Activated CD4-positive, alpha-beta T cell treated with anti-CD3 and anti-CD28 coated beads for 36 hours (primary cell): ENCODE measurements at regions not wholly inside any gene's neighbourhood (a gene's known extent, or its start where the extent isn't known, plus 50 kb on each side); places are given as distances from the start of the nearest gene placed in this dataset.
A peak's percentile ranks its signal among the peaks of the same experiment; 100 is the strongest.

Source experiments
- ATAC-seq: fragments of 200-7000 bp; cut with Tn5 transposase; one replicate; pipeline ENCODE4 v1.10.0; 2021; ENCODE audit warnings: mild to moderate bottlenecking, moderate library complexity
- CTCF ChIA-PET: fragments of 350-600 bp; sonication (Branson Sonifier 250); formaldehyde crosslinking; loops from one replicate; lab custom pipeline; 2021; ENCODE audit warnings: antibody characterized with exemption; lab: Charles Lee
- POLR2A ChIA-PET: fragments of 350-600 bp; sonication (Branson Sonifier 250); formaldehyde crosslinking; loops from one replicate; lab custom pipeline; 2021; ENCODE audit warnings: antibody characterized with exemption, inconsistent platforms; lab: Charles Lee
- DNase-seq: peaks from one replicate; pipeline ENCODE4 v3.0.0-alpha.2; 2020
- H3K27ac Mint-ChIP-seq: one replicate; pipeline ENCODE4 v1.8.0; 2021; ENCODE audit warnings: mixed read lengths
- H3K27me3 Mint-ChIP-seq: one replicate; pipeline ENCODE4 v1.8.0; 2021; ENCODE audit warnings: mixed read lengths
- H3K36me3 Mint-ChIP-seq: one replicate; pipeline ENCODE4 v1.8.0; 2021; ENCODE audit warnings: low read depth, mixed read lengths
- H3K4me1 Mint-ChIP-seq: one replicate; pipeline ENCODE4 v1.8.0; 2021; ENCODE audit warnings: mixed read lengths
- H3K4me3 Mint-ChIP-seq: one replicate; pipeline ENCODE4 v1.8.0; 2021; ENCODE audit warnings: mild to moderate bottlenecking, moderate library complexity, mixed read lengths
- H3K9me3 Mint-ChIP-seq: one replicate; pipeline ENCODE4 v1.8.0; 2021; ENCODE audit warnings: low read depth, mixed read lengths
- intact Hi-C, 2 experiments: fragments of 100-400 bp; cut with DNase I in 1 of 2; cut with micrococcal nuclease in 1 of 2; formaldehyde crosslinking; loops; one replicate each; pipeline versions ENCODE4 v1.14.2 to v1.15.1; 2022 to 2024; cut with DNase I, micrococcal nuclease

DNA sequence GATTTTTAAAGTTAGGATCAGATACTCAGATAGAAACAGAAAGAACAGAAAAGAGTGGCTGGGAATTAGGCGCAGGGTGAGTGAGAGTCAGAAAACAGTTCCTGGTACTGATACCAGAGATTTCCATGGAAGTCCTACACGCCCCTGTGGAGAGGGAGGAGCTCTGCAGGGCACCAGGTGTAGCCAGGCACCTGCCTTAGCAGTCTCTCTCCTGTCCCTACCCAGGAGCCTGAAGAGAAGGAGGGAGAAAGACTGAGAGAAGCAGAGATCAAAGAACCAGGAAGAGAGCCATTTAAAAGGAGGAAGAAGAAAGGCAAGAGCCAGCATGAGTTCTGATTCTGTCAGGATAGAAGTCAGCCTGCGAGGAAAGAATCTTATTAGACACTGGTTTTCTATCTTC is 65.0 kb downstream of the CBLN1 start:
- ChIA-PET CTCF (no interaction called here), POLR2A (no interaction called here)
- H3K27ac Mint-ChIP-seq = no peak overlapping the region
- intact Hi-C loops = no loop called here
- H3K36me3 Mint-ChIP-seq = no peaks in the 10 kb centered on the region
- ATAC-seq (no peak), DNase-seq (no peak)
- H3K9me3 Mint-ChIP-seq = peaks cover 4% of the 10 kb centered on the region
- peaks cover 3% of the 10 kb centered on the region for H3K27me3 Mint-ChIP-seq
- no peak overlapping the region for H3K4me3 Mint-ChIP-seq
- no peaks in the 10 kb centered on the region for H3K4me1 Mint-ChIP-seq

- Mint-ChIP-seq H3K4me3 (no peak overlapping the region), H3K9me3 (peaks cover 4% of the 10 kb centered on the region), H3K4me1 (no peaks in the 10 kb centered on the region), H3K36me3 (no peaks in the 10 kb centered on the region), H3K27me3 (peaks cover 3% of the 10 kb centered on the region), H3K27ac (no peak overlapping the region)
- intact Hi-C loops = no loop called here
- DNase-seq = no peak
- ATAC-seq = no peak
- ChIA-PET POLR2A (no interaction called here), CTCF (no interaction called here)
These were observed 68.0 kb downstream of the CBLN1 start for GRCh38 chr16:49213594-49213993.

- no peak for ATAC-seq
- no peak for DNase-seq
- no peak overlapping the region for H3K27ac Mint-ChIP-seq
- H3K9me3 Mint-ChIP-seq = no peaks in the 10 kb centered on the region
- H3K27me3 Mint-ChIP-seq = peaks cover 4% of the 10 kb centered on the region
- intact Hi-C loops = no loop called here
- POLR2A ChIA-PET = no interaction called here
- H3K4me1 Mint-ChIP-seq = no peaks in the 10 kb centered on the region
- no peak overlapping the region for H3K4me3 Mint-ChIP-seq
- no peaks in the 10 kb centered on the region for H3K36me3 Mint-ChIP-seq
- CTCF ChIA-PET = no interaction called here
These were observed 77.4 kb downstream of the CBLN1 start for GRCh38 chr16:49204191-49204590.

- Mint-ChIP-seq H3K36me3 (no peaks in the 10 kb centered on the region), H3K27ac (no peak overlapping the region)
- POLR2A ChIA-PET = no interaction called here
These were observed 78.3 kb downstream of the CBLN1 start for GRCh38 chr16:49203361-49203760.

GRCh38 chr16:49201118-49201517 is 80.5 kb downstream of the CBLN1 start:
- Mint-ChIP-seq H3K4me1 (no peaks in the 10 kb centered on the region), H3K27ac (no peak overlapping the region), H3K4me3 (no peak overlapping the region), H3K27me3 (peaks cover 4% of the 10 kb centered on the region), H3K36me3 (no peaks in the 10 kb centered on the region), H3K9me3 (no peaks in the 10 kb centered on the region)
- DNase-seq (no peak), ATAC-seq (no peak)
- POLR2A ChIA-PET = no interaction called here
- intact Hi-C loops = no loop called here
- CTCF ChIA-PET = no interaction called here

More at GRCh38 chr16:49203361-49203760, 78.3 kb downstream of the CBLN1 start:
- Mint-ChIP-seq H3K4me3 (no peak overlapping the region), H3K4me1 (no peaks in the 10 kb centered on the region), H3K27me3 (peaks cover 4% of the 10 kb centered on the region), H3K9me3 (no peaks in the 10 kb centered on the region)
- intact Hi-C loops = no loop called here
- no peak for DNase-seq
- no peak for ATAC-seq
- CTCF ChIA-PET = no interaction called here

DNA sequence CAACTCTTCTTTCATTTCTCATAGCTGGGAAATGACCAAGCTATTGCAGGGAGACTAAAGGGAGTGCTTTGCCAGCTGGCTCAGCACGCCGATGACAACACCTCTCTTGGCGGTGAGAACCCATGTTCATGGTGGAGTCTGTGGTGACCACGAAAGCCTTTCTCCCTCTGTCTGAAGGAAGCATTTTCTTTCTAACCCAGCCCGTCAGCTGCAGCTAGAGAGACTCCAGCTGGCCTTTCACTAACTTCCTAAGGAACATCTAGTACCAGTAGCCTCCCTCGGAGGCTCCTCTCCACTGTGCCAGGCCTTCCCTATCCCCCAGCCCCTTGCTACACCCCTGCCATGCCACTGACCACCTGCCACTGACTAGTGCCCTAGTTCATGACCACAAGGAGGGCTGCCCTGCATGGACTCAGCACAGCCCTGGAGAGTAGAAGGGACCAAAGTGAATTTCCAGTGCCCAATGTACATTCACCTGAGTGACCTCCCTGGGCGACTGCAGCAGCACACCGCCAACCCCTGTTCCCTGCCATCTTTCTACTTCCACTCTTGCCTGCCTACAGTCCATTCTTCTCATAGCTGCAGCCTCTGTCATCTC is 81.3 kb downstream of the CBLN1 start:
- H3K9me3 Mint-ChIP-seq = no peaks in the 10 kb centered on the region
- no peak for DNase-seq
- no peaks in the 10 kb centered on the region for H3K36me3 Mint-ChIP-seq
- H3K4me3 Mint-ChIP-seq = no peak overlapping the region
- ChIA-PET CTCF (no interaction called here), POLR2A (no interaction called here)
- intact Hi-C loops = no loop called here
- H3K27me3 Mint-ChIP-seq = peaks cover 4% of the 10 kb centered on the region
- no peaks in the 10 kb centered on the region for H3K4me1 Mint-ChIP-seq
- no peak for ATAC-seq
- H3K27ac Mint-ChIP-seq = no peak overlapping the region

GRCh38 chr16:49195237-49195548 is 86.4 kb downstream of the CBLN1 start:
- intact Hi-C loops = no loop called here
- ChIA-PET CTCF (no interaction called here), POLR2A (no interaction called here)
- Mint-ChIP-seq H3K27me3 (peaks cover 4% of the 10 kb centered on the region), H3K4me1 (no peaks in the 10 kb centered on the region), H3K4me3 (no peak overlapping the region), H3K36me3 (no peaks in the 10 kb centered on the region), H3K9me3 (peaks cover under 1% of the 10 kb centered on the region), H3K27ac (no peak overlapping the region)
- DNase-seq (no peak), ATAC-seq (no peak)

GRCh38 chr16:49194537-49195236 is 87.0 kb downstream of the CBLN1 start:
- ChIA-PET CTCF (no interaction called here), POLR2A (no interaction called here)
- Mint-ChIP-seq H3K4me1 (no peaks in the 10 kb centered on the region), H3K4me3 (no peak overlapping the region), H3K9me3 (peaks cover 3% of the 10 kb centered on the region), H3K36me3 (no peaks in the 10 kb centered on the region), H3K27ac (no peak overlapping the region), H3K27me3 (peaks cover 4% of the 10 kb centered on the region)
- DNase-seq = no peak
- ATAC-seq = no peak
- intact Hi-C loops = no loop called here

DNA sequence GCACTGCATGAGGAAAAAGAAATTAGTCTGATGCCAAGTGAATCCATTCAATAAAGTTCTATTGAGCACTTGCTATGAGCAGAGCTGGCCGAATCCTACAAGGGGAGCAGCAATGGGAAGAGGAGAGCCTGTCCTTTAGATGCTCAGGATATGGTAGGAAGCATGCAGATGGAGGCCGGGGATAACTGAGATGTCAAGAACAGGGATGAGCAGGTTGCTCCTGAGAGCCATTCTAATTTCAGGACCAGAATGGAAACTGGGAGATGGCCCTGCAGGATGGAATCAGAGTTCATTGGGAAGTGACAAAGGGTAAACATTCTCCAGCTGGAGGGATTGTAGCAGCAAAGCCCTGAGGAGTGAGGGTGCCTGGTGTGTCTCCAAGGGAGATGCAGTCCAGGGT is 88.0 kb downstream of the CBLN1 start:
- no peak for ATAC-seq
- POLR2A ChIA-PET = no interaction called here
- CTCF ChIA-PET = no interaction called here
- peaks cover 4% of the 10 kb centered on the region for H3K27me3 Mint-ChIP-seq
- H3K36me3 Mint-ChIP-seq = no peaks in the 10 kb centered on the region
- no peaks in the 10 kb centered on the region for H3K4me1 Mint-ChIP-seq
- DNase-seq = no peak
- no peak overlapping the region for H3K4me3 Mint-ChIP-seq
- intact Hi-C loops = no loop called here
- H3K27ac Mint-ChIP-seq = no peak overlapping the region
- peaks cover 3% of the 10 kb centered on the region for H3K9me3 Mint-ChIP-seq

DNA sequence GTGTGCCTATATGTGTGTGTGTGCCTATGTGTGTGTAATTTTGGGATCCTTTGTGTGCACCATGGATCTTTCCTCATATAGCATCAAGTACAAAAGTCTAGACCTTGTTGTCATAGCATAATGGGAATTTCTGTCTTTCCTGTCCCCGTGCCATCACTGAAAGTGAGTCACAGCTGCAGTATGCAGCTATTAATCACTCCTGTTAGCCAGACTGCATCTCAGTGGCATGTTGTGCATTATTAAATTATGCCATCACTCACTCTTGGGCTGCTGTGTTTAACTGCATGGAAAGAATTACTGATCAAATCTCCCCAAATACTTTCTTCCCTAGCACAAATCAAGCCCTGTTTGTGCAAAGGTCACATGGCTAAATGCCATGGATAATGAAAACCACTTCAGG is 92.4 kb downstream of the CBLN1 start:
- Mint-ChIP-seq H3K27ac (no peak overlapping the region), H3K4me1 (no peaks in the 10 kb centered on the region), H3K9me3 (peaks cover 6% of the 10 kb centered on the region), H3K4me3 (no peak overlapping the region), H3K27me3 (peaks cover 4% of the 10 kb centered on the region), H3K36me3 (no peaks in the 10 kb centered on the region)
- POLR2A ChIA-PET = no interaction called here
- no peak for DNase-seq
- CTCF ChIA-PET = no interaction called here
- intact Hi-C loops = loop anchor here in 1 of 2 experiments (10.0 kb wide), 1 partner anchor 504 kb away; no protein-coding TSS in a partner anchor
- ATAC-seq = no peak

GRCh38 chr16:49183911-49184310 is 97.7 kb downstream of the CBLN1 start:
- Mint-ChIP-seq H3K9me3 (peaks cover 2% of the 10 kb centered on the region), H3K27me3 (peaks cover 2% of the 10 kb centered on the region), H3K27ac (no peak overlapping the region), H3K4me1 (no peaks in the 10 kb centered on the region), H3K4me3 (no peak overlapping the region), H3K36me3 (no peaks in the 10 kb centered on the region)
- DNase-seq (peak; percentile 17), ATAC-seq (no peak)
- intact Hi-C loops = loop anchor here in 1 of 2 experiments (10.0 kb wide), 1 partner anchor 499 kb away; no protein-coding TSS in a partner anchor
- ChIA-PET CTCF (no interaction called here), POLR2A (no interaction called here)

GRCh38 chr16:49181791-49182518 is 99.7 kb downstream of the CBLN1 start:
- intact Hi-C loops = loop anchor here in 1 of 2 experiments (10.0 kb wide), 1 partner anchor 497 kb away; no protein-coding TSS in a partner anchor
- no peak for DNase-seq

More at GRCh38 chr16:49181791-49182518, 99.7 kb downstream of the CBLN1 start:
- ATAC-seq = no peak
- ChIA-PET CTCF (no interaction called here), POLR2A (no interaction called here)
- Mint-ChIP-seq H3K9me3 (peaks cover 2% of the 10 kb centered on the region), H3K27me3 (peaks cover 4% of the 10 kb centered on the region), H3K27ac (no peak overlapping the region), H3K4me1 (no peaks in the 10 kb centered on the region), H3K36me3 (no peaks in the 10 kb centered on the region), H3K4me3 (no peak overlapping the region)
